IgD-negative memory B cell (primary cell): ENCODE measurements at regions not wholly inside any gene's neighbourhood (a gene's known extent, or its start where the extent isn't known, plus 50 kb on each side); places are given as distances from the start of the nearest gene placed in this dataset.
"Not testable (repeated sequence)": the region's sequence is repeated elsewhere in the genome, so short reads cannot be mapped to it uniquely, and the experiment has no call there.

Source experiments
- H3K27ac Mint-ChIP-seq, 3 donors: one replicate each; pipeline ENCODE4 v1.8.0; 2020 to 2022; ENCODE audit warnings: mild to moderate bottlenecking in 3 of 3, mixed read lengths in 3 of 3, moderate library complexity in 1 of 3
- H3K27me3 Mint-ChIP-seq: one replicate; pipeline ENCODE4 v1.8.0; 2021; ENCODE audit warnings: mixed read lengths
- H3K36me3 Mint-ChIP-seq: one replicate; pipeline ENCODE4 v1.8.0; 2020; ENCODE audit warnings: mild to moderate bottlenecking, mixed read lengths
- H3K4me1 Mint-ChIP-seq, 3 donors: one replicate each; pipeline ENCODE4 v1.8.0; 2020 to 2022; ENCODE audit warnings: mixed read lengths in 3 of 3, mild to moderate bottlenecking in 1 of 3
- H3K4me3 Mint-ChIP-seq, 4 donors: one replicate each; pipeline ENCODE4 v1.8.0; 2020 to 2022; ENCODE audit warnings: mild to moderate bottlenecking in 4 of 4, mixed read lengths in 4 of 4, moderate library complexity in 3 of 4
- H3K9me3 Mint-ChIP-seq, 3 donors: one replicate each; pipeline ENCODE4 v1.8.0; 2020 to 2021; ENCODE audit warnings: mixed read lengths in 3 of 3, mild to moderate bottlenecking in 1 of 3

- no peaks in the 10 kb centered on the region for H3K36me3 Mint-ChIP-seq
- peaks cover 0 to 4% (median 3%) of the 10 kb centered on the region in 3 donors for H3K4me1 Mint-ChIP-seq
Measured at GRCh38 chr2:42998721-42999120, 206.3 kb upstream of the HAAO start.

GRCh38 chr2:42996528-42996927 lies 204.1 kb upstream of the HAAO start:
- H3K27ac Mint-ChIP-seq, result no peak overlapping the region
- no peaks in the 10 kb centered on the region for H3K27me3 Mint-ChIP-seq
- H3K9me3 Mint-ChIP-seq, result peaks cover 4 to 5% (median 5%) of the 10 kb centered on the region in 3 donors
- peaks cover 0 to 3% (median 2%) of the 10 kb centered on the region in 3 donors for H3K4me1 Mint-ChIP-seq
- H3K4me3 Mint-ChIP-seq, result no peak overlapping the region
- no peaks in the 10 kb centered on the region for H3K36me3 Mint-ChIP-seq

More at GRCh38 chr2:42998721-42999120, 206.3 kb upstream of the HAAO start:
- Mint-ChIP-seq H3K4me3 (peak overlapping the region in 1 of 4 donors; percentile 51), H3K27ac (peak overlapping the region in 1 of 3 donors; percentile 74), H3K27me3 (peaks cover 3% of the 10 kb centered on the region), H3K9me3 (peaks cover 4 to 5% (median 5%) of the 10 kb centered on the region in 3 donors)

GRCh38 chr2:42995752-42996422 lies 203.5 kb upstream of the HAAO start:
- no peak overlapping the region for H3K4me3 Mint-ChIP-seq
- H3K27ac Mint-ChIP-seq, result no peak overlapping the region
- H3K9me3 Mint-ChIP-seq, result peaks cover 4 to 5% (median 5%) of the 10 kb centered on the region in 3 donors
- no peaks in the 10 kb centered on the region for H3K4me1 Mint-ChIP-seq
- no peaks in the 10 kb centered on the region for H3K36me3 Mint-ChIP-seq
- H3K27me3 Mint-ChIP-seq, result no peaks in the 10 kb centered on the region

- not testable (repeated sequence) for H3K4me1 Mint-ChIP-seq, H3K27ac Mint-ChIP-seq, H3K27me3 Mint-ChIP-seq, H3K9me3 Mint-ChIP-seq, H3K4me3 Mint-ChIP-seq, H3K36me3 Mint-ChIP-seq
Measured at GRCh38 chr2:42989283-42990081, 197.1 kb upstream of the HAAO start.

- H3K4me3 Mint-ChIP-seq, H3K27ac Mint-ChIP-seq, H3K4me1 Mint-ChIP-seq, H3K36me3 Mint-ChIP-seq, H3K27me3 Mint-ChIP-seq, H3K9me3 Mint-ChIP-seq: not testable (repeated sequence)
Measured at GRCh38 chr2:42988055-42988454, 195.7 kb upstream of the HAAO start.

GRCh38 chr2:42987112-42987922 lies 194.9 kb upstream of the HAAO start:
- Mint-ChIP-seq H3K36me3 (no peaks in the 10 kb centered on the region), H3K4me3 (no peak overlapping the region), H3K27me3 (no peaks in the 10 kb centered on the region), H3K27ac (no peak overlapping the region), H3K9me3 (no peaks in the 10 kb centered on the region), H3K4me1 (no peaks in the 10 kb centered on the region)

GRCh38 chr2:42984617-42985016 lies 192.2 kb upstream of the HAAO start:
- Mint-ChIP-seq H3K4me1 (no peaks in the 10 kb centered on the region), H3K36me3 (peaks cover 2% of the 10 kb centered on the region), H3K4me3 (no peak overlapping the region), H3K9me3 (no peaks in the 10 kb centered on the region), H3K27me3 (peaks cover 1% of the 10 kb centered on the region), H3K27ac (peak overlapping the region in 1 of 3 donors; percentile 2)

GRCh38 chr2:42984081-42984480 lies 191.7 kb upstream of the HAAO start:
- Mint-ChIP-seq H3K9me3 (no peaks in the 10 kb centered on the region), H3K4me1 (no peaks in the 10 kb centered on the region), H3K27ac (peak overlapping the region in 2 of 3 donors; percentile 2 to 56), H3K4me3 (no peak overlapping the region), H3K27me3 (peaks cover 1% of the 10 kb centered on the region), H3K36me3 (peaks cover 2% of the 10 kb centered on the region)

GRCh38 chr2:42980764-42981416 lies 188.5 kb upstream of the HAAO start:
- H3K4me3 Mint-ChIP-seq, result no peak overlapping the region
- no peak overlapping the region for H3K27ac Mint-ChIP-seq
- peaks cover 3 to 9% (median 6%) of the 10 kb centered on the region in 3 donors for H3K4me1 Mint-ChIP-seq
- peaks cover 1% of the 10 kb centered on the region for H3K27me3 Mint-ChIP-seq
- H3K36me3 Mint-ChIP-seq, result peaks cover 2% of the 10 kb centered on the region
- no peaks in the 10 kb centered on the region for H3K9me3 Mint-ChIP-seq

- peaks cover 3 to 9% (median 6%) of the 10 kb centered on the region in 3 donors for H3K4me1 Mint-ChIP-seq
- H3K27ac Mint-ChIP-seq, result no peak overlapping the region
- H3K4me3 Mint-ChIP-seq, result no peak overlapping the region
- peaks cover 2% of the 10 kb centered on the region for H3K36me3 Mint-ChIP-seq
- no peaks in the 10 kb centered on the region for H3K9me3 Mint-ChIP-seq
- peaks cover 1% of the 10 kb centered on the region for H3K27me3 Mint-ChIP-seq
Measured at GRCh38 chr2:42979870-42980763, 187.7 kb upstream of the HAAO start.

- H3K27me3 Mint-ChIP-seq, result peaks cover 2% of the 10 kb centered on the region
- H3K27ac Mint-ChIP-seq, result no peak overlapping the region
- peaks cover 3 to 11% (median 9%) of the 10 kb centered on the region in 3 donors for H3K4me1 Mint-ChIP-seq
- H3K4me3 Mint-ChIP-seq, result no peak overlapping the region
- peaks cover 2% of the 10 kb centered on the region for H3K36me3 Mint-ChIP-seq
- H3K9me3 Mint-ChIP-seq, result no peaks in the 10 kb centered on the region
Measured at GRCh38 chr2:42979416-42979869, 187.1 kb upstream of the HAAO start.

GRCh38 chr2:42978887-42979415 lies 186.6 kb upstream of the HAAO start:
- H3K9me3 Mint-ChIP-seq, result no peaks in the 10 kb centered on the region
- no peak overlapping the region for H3K4me3 Mint-ChIP-seq
- H3K4me1 Mint-ChIP-seq, result peaks cover 3 to 15% (median 14%) of the 10 kb centered on the region in 3 donors
- peaks cover 6% of the 10 kb centered on the region for H3K27me3 Mint-ChIP-seq
- peaks cover 2% of the 10 kb centered on the region for H3K36me3 Mint-ChIP-seq
- no peak overlapping the region for H3K27ac Mint-ChIP-seq

- Mint-ChIP-seq H3K4me3 (no peak overlapping the region), H3K36me3 (peaks cover 3% of the 10 kb centered on the region), H3K27me3 (peaks cover 8% of the 10 kb centered on the region), H3K27ac (no peak overlapping the region), H3K4me1 (peaks cover 3 to 19% (median 14%) of the 10 kb centered on the region in 3 donors), H3K9me3 (no peaks in the 10 kb centered on the region)
Measured at GRCh38 chr2:42978175-42978886, 185.9 kb upstream of the HAAO start.
